NCI-H2029 treated with DMSO at 0.1 percent for 48 hours (cell line): ENCODE measurements at regions not wholly inside any gene's neighbourhood (a gene's known extent, or its start where the extent isn't known, plus 50 kb on each side); places are given as distances from the start of the nearest gene placed in this dataset.

Experiments
- DNase-seq: peaks from one replicate; lab custom pipeline; 2025; lab: John Stamatoyannopoulos, UW

- DNase-seq, result no peak
These were observed 135.9 kb upstream of the DTNBP1 start for GRCh38 chr6:15798533-15799255.

GRCh38 chr6:15796844-15797243 lies 134.0 kb upstream of the DTNBP1 start:
- no peak for DNase-seq

GRCh38 chr6:15796130-15796771 lies 133.4 kb upstream of the DTNBP1 start:
- DNase-seq, result no peak

GRCh38 chr6:15793826-15794225 lies 131.0 kb upstream of the DTNBP1 start:
- peak; percentile 65 for DNase-seq

GRCh38 chr6:15793288-15793687 lies 130.5 kb upstream of the DTNBP1 start:
- DNase-seq, result no peak

- DNase-seq, result no peak
These were observed 130.0 kb upstream of the DTNBP1 start for GRCh38 chr6:15792842-15793241.

- DNase-seq, result no peak
These were observed 128.8 kb upstream of the DTNBP1 start for GRCh38 chr6:15791448-15792181.

- no peak for DNase-seq
These were observed 127.3 kb upstream of the DTNBP1 start for GRCh38 chr6:15790116-15790515.

- DNase-seq, result no peak
These were observed 124.0 kb upstream of the DTNBP1 start for GRCh38 chr6:15786846-15787245.

GRCh38 chr6:15783484-15783883 lies 120.7 kb upstream of the DTNBP1 start:
- DNase-seq, result no peak

GRCh38 chr6:15781890-15782289 lies 119.1 kb upstream of the DTNBP1 start:
- DNase-seq, result no peak

GRCh38 chr6:15781333-15781732 lies 118.5 kb upstream of the DTNBP1 start:
- DNase-seq, result no peak

GRCh38 chr6:15780437-15780836 lies 117.6 kb upstream of the DTNBP1 start:
- no peak for DNase-seq

GRCh38 chr6:15779726-15780125 lies 116.9 kb upstream of the DTNBP1 start:
- no peak for DNase-seq

GRCh38 chr6:15776458-15776980 lies 113.7 kb upstream of the DTNBP1 start:
- DNase-seq, result no peak

GRCh38 chr6:15775741-15776140 lies 112.9 kb upstream of the DTNBP1 start:
- DNase-seq, result no peak

GRCh38 chr6:15775076-15775634 lies 112.3 kb upstream of the DTNBP1 start:
- DNase-seq, result no peak

- DNase-seq, result no peak
These were observed 111.1 kb upstream of the DTNBP1 start for GRCh38 chr6:15773806-15774410.

- no peak for DNase-seq
These were observed 107.7 kb upstream of the DTNBP1 start for GRCh38 chr6:15770347-15771143.

GRCh38 chr6:15769511-15770018 lies 106.7 kb upstream of the DTNBP1 start:
- no peak for DNase-seq

GRCh38 chr6:15768999-15769398 lies 106.2 kb upstream of the DTNBP1 start:
- no peak for DNase-seq
